ENCODE measurements at regions not wholly inside any gene's neighbourhood (a gene's known extent, or its start where the extent isn't known, plus 50 kb on each side); places are given as distances from the start of the nearest gene placed in this dataset.

GRCh38 chr9:135240222-135240621 lies 152.8 kb downstream of the OLFM1 start:
- DNase-seq (ENCODE audit: low read depth), result no peak

- no peak for DNase-seq (ENCODE audit: low read depth)
Measured at GRCh38 chr9:135240871-135241311, 153.4 kb downstream of the OLFM1 start.

GRCh38 chr9:135241381-135242048 lies 154.0 kb downstream of the OLFM1 start:
- DNase-seq (ENCODE audit: low read depth), result no peak

- no peak for DNase-seq (ENCODE audit: low read depth)
Measured at GRCh38 chr9:135242049-135242396, 154.6 kb downstream of the OLFM1 start.

- no peak for DNase-seq (ENCODE audit: low read depth)
Measured at GRCh38 chr9:135242406-135242805, 154.9 kb downstream of the OLFM1 start.

GRCh38 chr9:135243201-135244190 lies 156.0 kb downstream of the OLFM1 start:
- DNase-seq (ENCODE audit: low read depth), result no peak

- DNase-seq (ENCODE audit: low read depth), result no peak
Measured at GRCh38 chr9:135244271-135245221, 157.1 kb downstream of the OLFM1 start.

GRCh38 chr9:135245482-135246247 lies 158.2 kb downstream of the OLFM1 start:
- no peak for DNase-seq (ENCODE audit: low read depth)

GRCh38 chr9:135246248-135247205 lies 159.1 kb downstream of the OLFM1 start:
- DNase-seq (ENCODE audit: low read depth), result no peak

- DNase-seq (ENCODE audit: low read depth), result no peak
Measured at GRCh38 chr9:135247227-135247930, 159.9 kb downstream of the OLFM1 start.

- DNase-seq (ENCODE audit: low read depth), result no peak
Measured at GRCh38 chr9:135248111-135248510, 160.6 kb downstream of the OLFM1 start.

GRCh38 chr9:135248721-135249120 lies 161.3 kb downstream of the OLFM1 start:
- DNase-seq (ENCODE audit: low read depth), result no peak

- no peak for DNase-seq (ENCODE audit: low read depth)
Measured at GRCh38 chr9:135249191-135249590, 161.7 kb downstream of the OLFM1 start.

GRCh38 chr9:135249711-135250110 lies 162.2 kb downstream of the OLFM1 start:
- DNase-seq (ENCODE audit: low read depth), result no peak

- DNase-seq (ENCODE audit: low read depth), result no peak
Measured at GRCh38 chr9:135251331-135251761, 163.9 kb downstream of the OLFM1 start.

- DNase-seq (ENCODE audit: low read depth), result no peak
Measured at GRCh38 chr9:135251996-135252760, 164.7 kb downstream of the OLFM1 start.

- DNase-seq (ENCODE audit: low read depth), result no peak
Measured at GRCh38 chr9:135252980-135253304, 165.5 kb downstream of the OLFM1 start.

- DNase-seq (ENCODE audit: low read depth), result no peak
Measured at GRCh38 chr9:135253305-135254004, 166.0 kb downstream of the OLFM1 start.
